MM.1S (cell line): ENCODE measurements at regions not wholly inside any gene's neighbourhood (a gene's known extent, or its start where the extent isn't known, plus 50 kb on each side); places are given as distances from the start of the nearest gene placed in this dataset.

Experiments
- EZH2 ChIP-seq: fragments of 300-600 bp; sonication (generic); optimal IDR thresholded peaks from 2 replicates; pipeline ENCODE3; 2017; ENCODE audit warnings: low read depth, mild to moderate bottlenecking, antibody characterized with exemption, low read length, mixed read lengths
- EZH2phosphoT487 ChIP-seq: fragments of 300-600 bp; sonication (generic); IDR thresholded peaks from 2 replicates; pipeline ENCODE4 v1.6.1; 2018; ENCODE audit warnings: antibody characterized with exemption, low read length
- TF ChIP-seq, protein P1 (sequence below): fragments of 300-600 bp; sonication (generic); IDR thresholded peaks from 2 replicates; pipeline ENCODE4 v1.5.1; 2016; ENCODE audit warnings: antibody characterized with exemption, low read length, mixed read lengths

DNA sequence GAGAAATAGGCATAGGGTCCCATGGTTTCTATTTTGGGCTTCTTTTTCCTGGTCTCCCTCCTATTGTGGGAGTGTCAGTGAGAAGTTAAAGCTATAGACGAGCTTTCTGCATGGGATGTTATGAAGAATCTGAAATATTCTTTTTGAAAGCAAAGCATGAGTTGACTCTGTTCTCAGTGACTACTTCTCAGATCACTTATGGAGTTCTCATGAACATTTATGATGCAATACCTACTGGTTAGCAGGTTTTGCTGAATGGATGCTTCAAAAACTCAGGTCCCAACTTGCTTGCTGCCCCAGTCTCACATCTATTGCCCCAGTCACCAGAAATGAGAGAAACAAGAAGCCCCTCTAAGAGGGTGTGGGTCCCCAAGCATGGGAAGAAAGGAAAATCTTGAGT, 365.0 kb downstream of the HRH4 start:
- TF ChIP-seq, protein P1, sequence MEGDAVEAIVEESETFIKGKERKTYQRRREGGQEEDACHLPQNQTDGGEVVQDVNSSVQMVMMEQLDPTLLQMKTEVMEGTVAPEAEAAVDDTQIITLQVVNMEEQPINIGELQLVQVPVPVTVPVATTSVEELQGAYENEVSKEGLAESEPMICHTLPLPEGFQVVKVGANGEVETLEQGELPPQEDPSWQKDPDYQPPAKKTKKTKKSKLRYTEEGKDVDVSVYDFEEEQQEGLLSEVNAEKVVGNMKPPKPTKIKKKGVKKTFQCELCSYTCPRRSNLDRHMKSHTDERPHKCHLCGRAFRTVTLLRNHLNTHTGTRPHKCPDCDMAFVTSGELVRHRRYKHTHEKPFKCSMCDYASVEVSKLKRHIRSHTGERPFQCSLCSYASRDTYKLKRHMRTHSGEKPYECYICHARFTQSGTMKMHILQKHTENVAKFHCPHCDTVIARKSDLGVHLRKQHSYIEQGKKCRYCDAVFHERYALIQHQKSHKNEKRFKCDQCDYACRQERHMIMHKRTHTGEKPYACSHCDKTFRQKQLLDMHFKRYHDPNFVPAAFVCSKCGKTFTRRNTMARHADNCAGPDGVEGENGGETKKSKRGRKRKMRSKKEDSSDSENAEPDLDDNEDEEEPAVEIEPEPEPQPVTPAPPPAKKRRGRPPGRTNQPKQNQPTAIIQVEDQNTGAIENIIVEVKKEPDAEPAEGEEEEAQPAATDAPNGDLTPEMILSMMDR = no peak
- TF ChIP-seq EZH2 (no peak), EZH2phosphoT487 (no peak)
